ENCODE measurements at regions not wholly inside any gene's neighbourhood (a gene's known extent, or its start where the extent isn't known, plus 50 kb on each side); places are given as distances from the start of the nearest gene placed in this dataset.
"Not testable (repeated sequence)": the region's sequence is repeated elsewhere in the genome, so short reads cannot be mapped to it uniquely, and the experiment has no call there.

DNA sequence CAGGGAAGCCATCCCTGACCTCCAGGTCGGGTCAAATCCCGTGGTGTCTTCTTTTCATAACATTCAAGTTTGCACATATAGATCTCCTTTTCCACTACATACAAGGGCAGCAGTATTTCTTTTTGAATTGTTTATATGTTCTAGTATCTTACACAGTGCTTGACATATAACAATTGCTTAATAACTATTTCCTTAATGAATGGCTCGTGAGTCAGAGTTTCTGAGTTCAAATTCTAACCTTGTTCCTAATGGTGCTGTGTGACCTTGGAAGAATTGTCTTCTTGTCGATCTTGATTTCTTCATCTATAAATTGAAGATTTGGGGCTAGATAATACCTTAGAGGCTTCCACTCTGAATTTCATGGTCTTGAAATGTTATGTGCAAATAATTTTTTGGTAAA, 57.2 kb upstream of the PELI2 start:
- H3K27me3 ChIP-seq, result peaks cover 51% of the 10 kb centered on the region
- no peak overlapping the region for H3K4me3 ChIP-seq
- no peaks in the 10 kb centered on the region for H3K4me1 ChIP-seq (ENCODE audit: low read depth)
- TF ChIP-seq, protein P1, sequence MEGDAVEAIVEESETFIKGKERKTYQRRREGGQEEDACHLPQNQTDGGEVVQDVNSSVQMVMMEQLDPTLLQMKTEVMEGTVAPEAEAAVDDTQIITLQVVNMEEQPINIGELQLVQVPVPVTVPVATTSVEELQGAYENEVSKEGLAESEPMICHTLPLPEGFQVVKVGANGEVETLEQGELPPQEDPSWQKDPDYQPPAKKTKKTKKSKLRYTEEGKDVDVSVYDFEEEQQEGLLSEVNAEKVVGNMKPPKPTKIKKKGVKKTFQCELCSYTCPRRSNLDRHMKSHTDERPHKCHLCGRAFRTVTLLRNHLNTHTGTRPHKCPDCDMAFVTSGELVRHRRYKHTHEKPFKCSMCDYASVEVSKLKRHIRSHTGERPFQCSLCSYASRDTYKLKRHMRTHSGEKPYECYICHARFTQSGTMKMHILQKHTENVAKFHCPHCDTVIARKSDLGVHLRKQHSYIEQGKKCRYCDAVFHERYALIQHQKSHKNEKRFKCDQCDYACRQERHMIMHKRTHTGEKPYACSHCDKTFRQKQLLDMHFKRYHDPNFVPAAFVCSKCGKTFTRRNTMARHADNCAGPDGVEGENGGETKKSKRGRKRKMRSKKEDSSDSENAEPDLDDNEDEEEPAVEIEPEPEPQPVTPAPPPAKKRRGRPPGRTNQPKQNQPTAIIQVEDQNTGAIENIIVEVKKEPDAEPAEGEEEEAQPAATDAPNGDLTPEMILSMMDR (IDR thresholded peaks at IDR 0.05; ENCODE audit: low read depth, low read length), result no peak
- no peak overlapping the region for H3K27ac ChIP-seq
- H3K36me3 ChIP-seq, result no peaks in the 10 kb centered on the region
- DNase-seq (ENCODE audit: low read depth in 1 of 2, low spot score in 1 of 2), result no peak
- no peaks in the 10 kb centered on the region for H3K9me3 ChIP-seq (ENCODE audit: low read depth)

- DNase-seq (ENCODE audit: low read depth in 1 of 2, low spot score in 1 of 2), result no peak
- Histone ChIP-seq H3K27me3 (peaks cover 60% of the 10 kb centered on the region), H3K4me1 (ENCODE audit: low read depth) (no peaks in the 10 kb centered on the region), H3K27ac (no peak overlapping the region), H3K36me3 (no peaks in the 10 kb centered on the region), H3K9me3 (ENCODE audit: low read depth) (no peaks in the 10 kb centered on the region), H3K4me3 (no peak overlapping the region)
- TF ChIP-seq, protein P1 (IDR thresholded peaks at IDR 0.05; ENCODE audit: low read depth, low read length), result no peak
These were observed 55.1 kb upstream of the PELI2 start for GRCh38 chr14:56063131-56063530.

DNA sequence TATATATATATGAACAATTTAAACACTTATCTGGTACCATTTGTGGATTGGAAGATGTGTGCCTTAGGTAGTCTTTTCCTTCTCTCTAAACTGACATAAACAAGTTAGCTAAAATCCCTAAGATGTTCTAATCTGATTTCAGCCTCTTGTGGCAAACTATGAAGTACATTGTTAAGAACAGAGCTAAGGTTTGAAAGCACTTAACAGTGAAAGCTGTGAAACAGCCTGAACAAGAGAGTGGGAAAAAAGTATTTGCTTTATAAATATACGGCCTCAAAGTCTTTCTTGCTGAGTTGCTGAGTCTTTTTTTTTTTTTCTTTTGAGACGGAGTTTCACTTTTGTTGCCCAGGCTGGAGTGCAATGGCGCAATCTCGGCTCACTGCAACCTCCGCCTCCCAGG, 53.7 kb upstream of the PELI2 start:
- H3K9me3 ChIP-seq (ENCODE audit: low read depth), result no peaks in the 10 kb centered on the region
- H3K4me3 ChIP-seq, result no peak overlapping the region
- DNase-seq (ENCODE audit: low read depth in 1 of 2, low spot score in 1 of 2), result no peak
- H3K36me3 ChIP-seq, result no peaks in the 10 kb centered on the region
- H3K27ac ChIP-seq, result no peak overlapping the region
- H3K27me3 ChIP-seq, result peaks cover 54% of the 10 kb centered on the region
- H3K4me1 ChIP-seq (ENCODE audit: low read depth), result no peaks in the 10 kb centered on the region
- TF ChIP-seq, protein P1 (IDR thresholded peaks at IDR 0.05; ENCODE audit: low read depth, low read length), result no peak

GRCh38 chr14:56065199-56065598, 53.0 kb upstream of the PELI2 start:
- not testable (repeated sequence) for DNase-seq (ENCODE audit: low read depth in 1 of 2, low spot score in 1 of 2); H3K9me3 ChIP-seq (ENCODE audit: low read depth); H3K27ac ChIP-seq; H3K4me3 ChIP-seq; H3K36me3 ChIP-seq; H3K4me1 ChIP-seq (ENCODE audit: low read depth)
- peaks cover 47% of the 10 kb centered on the region for H3K27me3 ChIP-seq

- Histone ChIP-seq H3K27ac (no peak overlapping the region), H3K4me1 (ENCODE audit: low read depth) (no peaks in the 10 kb centered on the region), H3K36me3 (no peaks in the 10 kb centered on the region), H3K4me3 (no peak overlapping the region), H3K9me3 (ENCODE audit: low read depth) (no peaks in the 10 kb centered on the region), H3K27me3 (peaks cover 46% of the 10 kb centered on the region)
- TF ChIP-seq, protein P1 (IDR thresholded peaks at IDR 0.05; ENCODE audit: low read depth, low read length), result no peak
- DNase-seq (ENCODE audit: low read depth in 1 of 2, low spot score in 1 of 2), result no peak
These were observed 52.5 kb upstream of the PELI2 start for GRCh38 chr14:56065621-56066290.

Data from cardiac muscle cell (in vitro differentiated cells and primary cell).